Transverse colon (tissue), 4 donors: ENCODE measurements at regions not wholly inside any gene's neighbourhood (a gene's known extent, or its start where the extent isn't known, plus 50 kb on each side); places are given as distances from the start of the nearest gene placed in this dataset.
A peak's percentile ranks its signal among the peaks of the same experiment; 100 is the strongest.

Experiments
- DNase-seq: peaks from one replicate; pipeline ENCODE4 v3.0.0-alpha.2; 2019
- H3K27ac ChIP-seq, 4 donors: fragments of 200-600 bp; sonication (generic); 2 replicates each; pipeline ENCODE4 v1.5.1; 2016 to 2018; ENCODE audit warnings: inconsistent platforms in 4 of 4
- H3K27me3 ChIP-seq: fragments of 200-600 bp; sonication (generic); 2 replicates; pipeline ENCODE4 v1.5.1; 2017; ENCODE audit warnings: inconsistent platforms
- H3K36me3 ChIP-seq, 4 donors: fragments of 200-600 bp; sonication (generic); 2 replicates each; pipeline ENCODE4 v1.5.1; 2017 to 2019; ENCODE audit warnings: inconsistent platforms in 4 of 4
- H3K4me1 ChIP-seq, 4 donors: fragments of 200-600 bp; sonication (generic); 2 replicates each; pipeline ENCODE4 v1.5.1; 2017 to 2020; ENCODE audit warnings: inconsistent platforms in 4 of 4
- H3K4me3 ChIP-seq, 4 donors: fragments of 200-600 bp; sonication (generic); 1 replicate in 1 of 4; 2 replicates in 3 of 4; pipeline versions ENCODE4 v1.5.1 to v1.6.1; 2017 to 2019; ENCODE audit warnings: inconsistent platforms in 4 of 4
- H3K9me3 ChIP-seq, 2 donors: fragments of 200-600 bp; sonication (generic); 2 replicates each; pipeline ENCODE4 v1.5.1; 2017 to 2019; ENCODE audit warnings: inconsistent platforms in 2 of 2
- CTCF ChIP-seq, 5 experiments: fragments of 200-600 bp in 3 of 5; fragments of 450-650 bp in 2 of 5; sonication (generic) in 3 of 5; IDR thresholded peaks; 1 replicate in 2 of 5; 2 replicates in 3 of 5; pipeline ENCODE4 v1.5.1; 2016 to 2017; ENCODE audit warnings: antibody characterized with exemption in 5 of 5, inconsistent platforms in 3 of 5, mild to moderate bottlenecking in 2 of 5, moderate library complexity in 1 of 5
- EP300 ChIP-seq: sonication (generic); formaldehyde crosslinking; IDR thresholded peaks from one replicate; pipeline ENCODE4 v1.6.1; 2017; ENCODE audit warnings: antibody characterized with exemption, low read depth
- POLR2A ChIP-seq: fragments of 450-650 bp; IDR thresholded peaks from one replicate; pipeline ENCODE4 v1.6.1; 2016; ENCODE audit warnings: antibody characterized with exemption, mild to moderate bottlenecking, moderate library complexity
- POLR2AphosphoS5 ChIP-seq, 3 donors: sonication (generic); formaldehyde crosslinking; IDR thresholded peaks; one replicate each; pipeline ENCODE4 v1.6.1; 2016; ENCODE audit warnings: antibody characterized with exemption in 3 of 3
- WGBS, 2 donors: methylation state at CpG; one replicate each; pipeline ENCODE4 v1.1.5; 2018; ENCODE audit warnings: low coverage in 1 of 2; 5-methylcytosine and 5-hydroxymethylcytosine counted together
- in situ Hi-C, 4 donors: fragments of 200-750 bp; cut with MboI; loops; one replicate each; pipeline versions ENCODE4 v1.15.0 to v1.15.1; 2017; ENCODE audit warnings: low sequenced_read_pairs in 3 of 4, low pct_ligation_motif_present in 1 of 4, low pct_unique_long_range_greater_than_20kb in 1 of 4
- intact Hi-C: fragments of 100-400 bp; cut with DNase I; formaldehyde crosslinking; loops from one replicate; pipeline ENCODE4 v1.15.1; 2023; ENCODE audit warnings: low total_unique reads

DNA sequence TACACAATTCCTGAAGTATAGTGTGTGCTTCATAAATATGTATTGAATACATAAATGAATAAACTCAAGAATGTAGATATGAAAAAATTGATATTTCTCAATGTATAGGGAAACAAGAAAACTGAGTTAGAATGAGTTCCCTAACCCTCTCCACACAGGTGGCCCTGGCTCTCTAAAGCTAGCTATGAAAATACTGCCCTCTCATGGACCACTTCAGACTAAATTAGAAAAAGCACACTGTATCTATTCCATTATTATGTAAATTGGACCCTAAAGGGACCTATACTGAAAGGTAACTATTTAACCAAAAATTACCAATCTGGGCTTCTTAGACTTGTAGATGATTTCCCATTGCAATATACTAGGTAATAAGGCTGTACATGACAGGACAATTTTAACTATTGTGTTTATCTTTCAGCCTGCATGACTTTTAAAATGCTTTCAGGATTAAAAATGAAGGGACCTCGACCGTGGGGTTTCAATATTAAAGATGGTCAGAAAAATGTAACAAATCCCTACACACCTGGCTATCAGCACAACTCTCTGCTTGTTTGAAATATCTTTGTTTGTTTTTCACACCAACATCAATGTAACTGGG lies 672.5 kb upstream of the KIF2B start:
- DNase-seq, result no peak
- H3K36me3 ChIP-seq, result no peaks in the 10 kb centered on the region
- H3K9me3 ChIP-seq, result no peaks in the 10 kb centered on the region
- no peaks in the 10 kb centered on the region for H3K4me1 ChIP-seq
- in situ Hi-C loops (no loop called here), intact Hi-C loops (no loop called here)
- H3K27ac ChIP-seq, result no peak overlapping the region
- TF ChIP-seq EP300, result no peak
- TF ChIP-seq POLR2AphosphoS5 (IDR thresholded peaks at IDR 0.05), result no peak
- TF ChIP-seq POLR2A, result no peak
- TF ChIP-seq CTCF (IDR thresholded peaks at IDR 0.05), result peak in 2 of 5 experiments; percentile 23 to 24
- WGBS, 2 donors, result 53 to 72% methylated on average over 2 of the region's 2 CpGs
- H3K4me3 ChIP-seq, result no peak overlapping the region
- no peaks in the 10 kb centered on the region for H3K27me3 ChIP-seq

GRCh38 chr17:53149316-53149715 lies 673.4 kb upstream of the KIF2B start:
- no peaks in the 10 kb centered on the region for H3K4me1 ChIP-seq
- H3K27me3 ChIP-seq, result no peaks in the 10 kb centered on the region
- no peaks in the 10 kb centered on the region for H3K9me3 ChIP-seq
- H3K4me3 ChIP-seq, result no peak overlapping the region
- no peak for DNase-seq
- H3K27ac ChIP-seq, result no peak overlapping the region
- H3K36me3 ChIP-seq, result no peaks in the 10 kb centered on the region
- intact Hi-C loops (no loop called here), in situ Hi-C loops (loop anchor here in 1 of 4 donors (25.0 kb wide), 1 partner anchor 88 kb away; no protein-coding TSS in a partner anchor)
- WGBS, 2 donors, result 80 to 84% methylated on average over 3 of the region's 3 CpGs
- no peak for TF ChIP-seq POLR2AphosphoS5 (IDR thresholded peaks at IDR 0.05)
- no peak for TF ChIP-seq POLR2A
- no peak for TF ChIP-seq CTCF (IDR thresholded peaks at IDR 0.05)
- no peak for TF ChIP-seq EP300

DNA sequence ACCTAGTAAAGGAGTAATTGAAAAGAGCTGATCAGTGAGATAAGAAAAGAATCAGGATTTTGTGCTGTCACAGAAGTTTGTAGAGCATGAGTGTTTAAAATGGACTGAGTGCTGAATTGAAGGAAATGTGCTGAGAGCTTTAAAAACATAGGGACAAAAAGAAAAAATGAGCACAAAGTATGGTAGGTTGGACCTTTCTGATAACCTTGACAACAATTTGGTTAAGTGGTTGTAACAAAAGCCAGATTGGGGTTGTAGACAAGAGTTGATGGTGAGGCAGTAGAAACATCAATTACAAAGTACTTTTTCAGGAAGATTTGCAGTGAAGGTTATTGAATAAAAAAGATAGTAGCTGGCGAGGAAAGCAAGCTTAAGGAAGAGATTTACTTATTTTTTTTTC lies 674.7 kb upstream of the KIF2B start:
- in situ Hi-C loops, result loop anchor here in 1 of 4 donors (25.0 kb wide), 1 partner anchor 89 kb away; no protein-coding TSS in a partner anchor
- intact Hi-C loops, result no loop called here
- Histone ChIP-seq H3K36me3 (no peaks in the 10 kb centered on the region), H3K27ac (no peak overlapping the region), H3K9me3 (no peaks in the 10 kb centered on the region), H3K27me3 (no peaks in the 10 kb centered on the region), H3K4me1 (no peaks in the 10 kb centered on the region), H3K4me3 (no peak overlapping the region)
- WGBS, 2 donors, result 80 to 82% methylated on average over 1 of the region's 1 CpG
- no peak for TF ChIP-seq POLR2A
- TF ChIP-seq POLR2AphosphoS5 (IDR thresholded peaks at IDR 0.05), result no peak
- TF ChIP-seq CTCF (IDR thresholded peaks at IDR 0.05), result no peak
- no peak for TF ChIP-seq EP300
- DNase-seq, result no peak

DNA sequence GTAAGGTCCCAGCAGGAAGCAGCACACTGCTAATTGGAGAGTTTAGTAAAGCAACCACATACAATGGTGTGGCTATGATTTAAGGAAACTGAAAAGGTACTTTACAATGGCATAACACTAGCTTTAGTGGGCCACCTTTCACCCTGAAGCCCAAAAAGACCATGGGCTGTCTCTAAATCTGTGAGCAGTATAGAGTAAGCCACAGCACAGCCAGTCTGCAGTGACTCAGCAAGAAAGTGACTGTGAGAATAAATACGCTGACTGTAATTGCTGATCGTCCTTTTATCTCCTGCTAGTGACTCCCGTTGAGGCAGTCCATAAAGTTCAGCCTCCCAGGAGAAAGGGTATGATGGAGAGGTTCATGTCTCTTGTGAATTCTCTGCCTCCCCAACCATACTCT lies 679.8 kb upstream of the KIF2B start:
- no peaks in the 10 kb centered on the region for H3K27me3 ChIP-seq
- intact Hi-C loops, result no loop called here
- in situ Hi-C loops, result loop anchor here in 1 of 4 donors (25.0 kb wide), 1 partner anchor 94 kb away; no protein-coding TSS in a partner anchor
- H3K4me3 ChIP-seq, result no peak overlapping the region
- H3K4me1 ChIP-seq, result no peaks in the 10 kb centered on the region
- TF ChIP-seq POLR2A, result no peak
- no peak for TF ChIP-seq EP300
- TF ChIP-seq POLR2AphosphoS5 (IDR thresholded peaks at IDR 0.05), result no peak
- TF ChIP-seq CTCF (IDR thresholded peaks at IDR 0.05), result no peak
- H3K27ac ChIP-seq, result no peak overlapping the region
- 10 to 28% methylated on average over 2 to 3 of the region's 3 CpGs for WGBS, 2 donors
- no peaks in the 10 kb centered on the region for H3K9me3 ChIP-seq
- DNase-seq, result no peak
- H3K36me3 ChIP-seq, result no peaks in the 10 kb centered on the region
